HG03159 (cell line): ENCODE measurements at regions not wholly inside any gene's neighbourhood (a gene's known extent, or its start where the extent isn't known, plus 50 kb on each side); places are given as distances from the start of the nearest gene placed in this dataset.
"Not testable (repeated sequence)": the region's sequence is repeated elsewhere in the genome, so short reads cannot be mapped to it uniquely, and the experiment has no call there.

Source experiments
- ATAC-seq: cut with Tn5 transposase; IDR thresholded peaks from one replicate; pipeline ENCODE4 v1.9.1; 2021; ENCODE audit warnings: mild to moderate bottlenecking, moderate library complexity; ENCODE audit not compliant: unreplicated experiment

DNA sequence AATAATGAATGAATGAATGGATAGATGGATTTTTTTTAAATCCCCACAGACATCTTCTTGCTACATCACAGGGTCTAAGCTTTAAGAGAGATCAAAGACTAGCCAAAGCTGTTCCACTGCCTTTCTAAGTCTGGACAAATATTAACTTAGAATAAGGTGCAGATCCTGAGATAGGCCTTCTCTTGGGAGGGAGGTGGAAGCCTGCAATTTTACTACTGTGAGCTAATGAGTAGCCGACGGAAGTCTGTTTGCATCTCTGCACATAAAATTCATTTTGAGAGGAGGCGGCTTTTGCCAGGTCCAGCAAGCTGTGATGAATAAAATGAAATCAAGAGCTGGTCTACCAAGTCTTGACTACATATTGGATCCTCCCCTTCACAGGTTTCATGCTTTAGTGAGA is 484.9 kb downstream of the TMEM38B start:
- no peak for ATAC-seq

DNA sequence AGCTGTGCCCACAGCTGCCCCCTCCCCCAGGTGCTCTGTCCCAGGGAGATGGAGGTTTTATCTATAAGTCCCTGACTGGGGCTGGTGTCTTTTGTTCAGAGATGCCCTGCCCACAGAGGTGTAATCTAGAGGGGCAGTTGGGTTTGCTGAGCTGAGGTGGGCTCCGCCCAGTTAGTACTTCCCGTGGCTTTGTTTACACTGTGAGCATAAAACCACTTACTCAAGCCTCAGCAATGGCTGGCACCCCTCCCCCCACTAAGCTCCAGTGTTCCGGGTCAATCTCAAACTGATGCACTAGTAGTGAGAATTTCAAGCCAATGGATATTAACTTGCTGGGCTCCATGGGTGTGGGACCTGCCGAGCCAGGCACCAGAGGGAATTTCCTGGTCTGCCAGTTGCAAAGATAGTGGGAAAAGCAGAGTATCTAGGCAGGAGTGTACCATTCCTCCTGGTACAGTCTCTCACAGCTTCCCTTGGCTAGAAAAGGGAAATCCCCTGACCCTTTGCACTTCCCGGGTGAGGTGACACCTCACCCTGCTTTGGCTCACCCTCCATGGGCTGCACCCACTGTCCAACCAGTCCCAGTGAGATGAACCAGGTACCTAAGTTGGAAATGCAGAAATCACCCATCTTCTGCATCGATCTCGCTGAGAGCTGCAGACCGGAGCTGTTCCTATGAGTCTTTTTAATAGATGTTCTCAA is 509.6 kb downstream of the TMEM38B start:
- ATAC-seq: not testable (repeated sequence)

DNA sequence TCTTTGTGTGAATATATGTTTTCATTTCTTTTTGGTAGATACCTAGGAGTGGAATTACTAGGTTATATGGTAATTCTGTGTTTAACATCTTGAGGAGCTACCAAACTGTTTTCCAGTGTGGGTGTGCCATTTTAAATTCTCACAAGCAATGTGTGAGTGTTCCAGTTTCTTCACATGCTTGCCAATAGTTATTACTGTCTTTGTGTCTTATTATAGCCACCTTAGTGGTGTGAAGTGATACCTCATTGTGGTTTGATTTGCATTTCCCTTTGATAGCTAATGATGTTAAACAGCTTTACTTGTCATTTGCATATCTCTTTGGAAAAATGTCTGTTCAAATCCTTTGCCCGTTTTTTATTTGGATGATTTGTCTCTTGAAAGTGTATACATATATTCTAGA is 513.0 kb downstream of the TMEM38B start:
- ATAC-seq: no peak

DNA sequence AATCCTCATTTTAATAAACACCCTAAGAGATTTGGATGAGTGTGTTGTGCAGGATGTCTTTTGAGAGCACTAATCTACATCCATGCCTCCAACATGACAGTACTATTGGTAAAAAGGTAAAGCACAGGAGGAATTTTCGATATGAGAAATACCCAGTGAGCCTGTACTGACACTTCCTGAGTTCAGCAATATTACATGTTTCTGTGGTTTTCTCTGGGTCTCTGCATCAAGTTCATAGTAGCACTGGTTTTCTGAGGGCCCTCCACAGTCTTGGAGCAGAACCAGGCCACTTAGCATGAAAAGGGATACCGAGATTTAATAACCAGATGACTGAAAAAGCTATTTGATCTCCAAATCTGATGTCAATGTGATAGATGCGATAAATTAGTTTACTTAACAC is 524.1 kb downstream of the TMEM38B start:
- ATAC-seq: peak; percentile 46

DNA sequence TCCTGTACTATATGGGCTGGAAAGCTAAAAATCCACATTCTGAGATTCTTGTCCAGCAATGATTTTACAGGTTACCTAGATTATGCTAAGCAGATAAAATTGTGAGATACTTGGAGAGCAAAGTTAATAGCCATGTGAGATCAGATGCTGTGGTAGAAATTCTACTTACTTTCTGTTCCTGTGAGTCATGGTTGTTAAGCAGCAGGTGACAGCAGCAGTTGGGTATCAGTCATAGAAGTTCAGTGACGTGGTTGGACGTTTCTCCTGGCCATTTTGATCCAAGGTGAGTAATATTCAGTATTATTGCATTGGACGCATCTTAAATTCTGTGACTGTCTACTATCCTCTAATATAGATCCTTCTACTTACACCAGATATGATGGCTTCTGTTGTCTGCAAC is 524.5 kb downstream of the TMEM38B start:
- ATAC-seq: peak; percentile 80

DNA sequence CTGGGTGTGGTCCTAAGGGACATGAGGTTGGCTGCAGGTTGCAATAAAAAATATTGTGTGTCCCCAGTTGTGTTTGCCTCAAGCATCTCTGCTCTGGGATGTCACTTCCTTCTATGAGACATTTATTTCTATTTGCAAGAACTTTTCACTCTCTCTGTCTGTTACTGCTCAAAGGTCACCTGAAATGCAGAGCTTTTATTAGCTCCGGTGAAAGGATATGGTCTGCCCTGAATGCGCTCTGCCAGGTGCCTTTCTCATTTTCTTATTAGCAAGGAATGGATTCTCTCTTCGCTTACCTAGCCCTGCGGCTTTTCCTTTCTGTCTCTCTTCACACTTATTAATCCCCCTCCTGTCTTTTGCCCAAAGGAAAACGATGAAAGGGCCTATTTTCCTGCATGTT is 526.1 kb downstream of the TMEM38B start:
- no peak for ATAC-seq

DNA sequence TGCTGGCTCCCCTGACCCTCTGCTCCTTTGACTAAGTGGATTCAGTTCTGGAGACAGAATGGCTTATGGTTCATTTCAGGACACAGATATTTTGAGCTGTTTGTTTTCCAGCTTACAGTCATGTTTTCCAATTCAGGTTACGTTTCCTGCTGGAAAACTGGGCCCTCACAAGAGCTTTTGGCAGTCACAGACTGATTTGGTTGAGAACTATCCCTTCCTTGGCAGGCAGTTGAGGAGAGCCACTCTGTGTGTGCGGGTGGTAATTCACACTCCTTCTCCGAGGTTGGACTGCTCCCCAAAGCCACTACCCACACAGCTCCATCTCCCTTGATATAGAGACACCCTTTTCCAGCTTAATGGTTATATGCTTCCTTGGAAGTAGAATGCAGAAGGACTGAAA is 534.5 kb downstream of the TMEM38B start:
- ATAC-seq: no peak

DNA sequence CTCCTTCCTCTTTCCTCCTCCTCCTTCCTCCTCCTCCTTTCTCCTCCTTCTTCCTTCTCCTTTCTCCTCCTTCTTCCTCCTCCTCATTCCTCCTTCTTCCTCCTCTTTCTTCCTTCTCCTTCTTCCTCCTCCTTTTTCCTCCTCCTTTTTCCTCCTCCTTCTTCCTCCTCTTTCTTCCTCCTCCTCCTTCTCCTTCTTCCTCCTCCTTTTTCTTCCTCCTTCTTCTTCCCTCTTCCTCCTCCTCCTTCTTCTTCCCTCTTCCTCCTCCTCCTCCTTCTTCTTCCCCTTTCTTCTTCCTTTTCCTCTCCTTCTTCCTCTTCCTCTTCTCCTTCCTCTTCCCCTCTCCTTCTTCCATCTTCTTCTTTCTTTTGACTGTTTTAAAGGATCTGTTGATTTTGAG is 538.8 kb downstream of the TMEM38B start:
- ATAC-seq: no peak

DNA sequence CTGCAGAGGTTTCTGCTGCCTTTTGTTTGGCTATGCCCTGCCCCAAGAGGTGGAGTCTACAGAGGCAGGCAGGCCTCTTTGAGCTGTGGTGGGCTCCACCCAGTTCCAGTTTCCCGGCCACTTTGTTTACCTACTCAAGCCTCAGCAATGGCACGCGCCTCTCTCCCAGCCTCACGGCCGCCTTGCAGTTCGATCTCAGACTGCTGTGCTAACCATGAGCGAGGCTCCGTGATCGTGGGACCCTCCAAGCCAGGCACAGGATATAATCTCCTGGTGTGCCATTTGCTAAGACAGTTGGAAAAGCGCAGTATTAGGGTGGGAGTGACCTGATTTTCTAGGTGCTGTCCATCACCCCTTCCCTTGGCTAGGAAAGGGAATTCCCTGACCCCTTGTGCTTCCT is 566.6 kb downstream of the TMEM38B start:
- not testable (repeated sequence) for ATAC-seq

DNA sequence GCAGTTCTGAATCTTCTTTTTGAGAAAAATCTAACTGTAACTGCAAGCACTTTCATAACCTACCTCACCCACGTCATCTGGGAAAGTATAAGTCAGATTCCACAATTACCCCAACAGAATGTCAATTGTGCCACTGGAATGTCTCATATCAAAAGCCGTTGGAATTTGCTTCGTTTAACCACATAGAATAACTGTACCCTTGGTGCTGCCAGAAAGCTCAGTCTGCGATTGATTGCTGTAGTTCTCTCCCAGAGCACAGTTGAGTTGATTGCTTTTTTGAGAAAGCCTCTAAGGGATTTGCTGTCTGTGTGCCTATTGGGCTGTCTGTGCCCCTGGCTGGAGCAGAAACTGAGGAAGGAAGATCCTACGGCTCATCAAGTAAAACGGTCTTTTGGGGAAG is 583.6 kb downstream of the TMEM38B start:
- no peak for ATAC-seq

DNA sequence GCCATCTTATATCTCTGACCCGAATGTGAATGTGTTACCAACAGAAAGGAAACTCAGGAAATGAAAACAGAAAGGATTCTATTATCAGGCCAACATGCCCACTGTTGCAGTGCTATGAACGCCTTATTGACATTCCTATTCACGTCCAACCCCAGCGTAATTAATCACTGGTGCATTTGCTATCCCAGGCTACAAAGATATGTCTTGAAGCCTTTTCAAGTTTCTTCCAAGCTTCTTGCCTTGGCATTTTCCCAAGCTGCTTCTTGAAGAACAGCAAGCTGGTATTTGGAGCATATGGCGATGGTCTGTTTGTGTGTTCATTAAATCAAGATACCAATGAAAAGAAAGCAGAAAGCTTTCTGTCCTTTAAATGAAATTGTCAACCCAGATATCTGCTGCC is 579.2 kb upstream of the ZNF462 start:
- ATAC-seq: no peak

DNA sequence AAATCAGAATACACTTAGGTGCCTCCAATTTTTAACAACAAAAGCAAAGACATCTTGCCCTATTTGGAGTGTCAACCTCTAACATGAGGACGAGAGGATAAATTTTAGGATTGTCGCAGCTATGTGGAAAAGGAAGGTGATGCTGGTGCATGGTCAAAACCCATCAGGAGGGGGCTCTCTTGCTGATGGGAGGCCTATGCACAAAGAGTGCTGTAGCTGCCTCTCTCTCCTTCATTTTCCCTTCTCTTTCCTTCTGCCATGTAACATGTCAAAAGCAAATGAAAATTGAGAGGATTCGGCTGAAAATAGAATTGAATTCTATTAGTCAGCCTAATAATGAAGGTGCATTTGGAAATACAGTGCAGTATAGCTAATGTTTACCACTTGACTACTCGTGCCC is 578.7 kb upstream of the ZNF462 start:
- ATAC-seq: no peak

DNA sequence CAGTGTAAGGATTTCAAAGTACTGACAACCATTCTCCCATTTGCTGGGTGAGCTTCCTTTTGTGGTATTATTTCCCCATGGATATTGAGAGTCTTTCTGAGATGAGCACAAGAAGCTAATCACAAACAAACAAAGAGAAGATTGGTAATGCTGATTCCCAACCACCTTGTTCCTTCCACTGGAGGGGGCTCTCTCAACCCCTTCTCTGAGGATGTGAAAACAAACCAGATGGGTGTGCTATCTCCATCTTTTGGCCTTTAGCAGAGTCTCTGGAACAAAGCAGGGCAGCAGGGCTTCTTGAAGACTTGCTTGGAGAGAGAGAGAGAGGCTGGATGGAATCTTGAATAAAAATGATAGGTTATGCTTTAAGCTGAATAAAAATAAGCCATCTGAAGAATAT is 576.7 kb upstream of the ZNF462 start:
- no peak for ATAC-seq

DNA sequence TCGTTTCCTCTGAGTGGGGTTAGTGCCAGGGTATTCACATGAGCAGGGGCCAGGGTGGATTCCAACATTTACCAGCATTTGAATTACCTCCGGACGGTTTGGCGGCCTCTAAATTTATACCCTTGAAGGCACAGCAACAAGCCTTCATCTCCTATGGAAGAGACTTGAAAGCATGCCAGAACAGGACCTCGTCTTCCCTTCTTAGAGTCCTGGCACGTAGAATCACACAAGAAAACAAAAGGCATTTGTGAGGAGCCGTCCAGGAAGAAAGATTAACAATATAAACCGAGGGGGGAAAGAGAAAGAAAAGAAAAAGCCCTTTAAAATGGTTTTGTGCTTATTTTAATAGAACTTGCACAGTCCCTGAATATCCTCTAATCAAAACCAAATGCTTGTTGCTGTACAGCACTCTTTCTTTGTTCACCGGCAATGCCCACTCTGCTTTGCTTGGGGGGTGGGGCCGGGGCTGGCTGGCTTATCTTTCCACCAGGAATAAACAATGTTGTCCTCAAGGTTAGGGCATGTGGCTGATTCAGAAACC is 575.8 kb upstream of the ZNF462 start:
- no peak for ATAC-seq

DNA sequence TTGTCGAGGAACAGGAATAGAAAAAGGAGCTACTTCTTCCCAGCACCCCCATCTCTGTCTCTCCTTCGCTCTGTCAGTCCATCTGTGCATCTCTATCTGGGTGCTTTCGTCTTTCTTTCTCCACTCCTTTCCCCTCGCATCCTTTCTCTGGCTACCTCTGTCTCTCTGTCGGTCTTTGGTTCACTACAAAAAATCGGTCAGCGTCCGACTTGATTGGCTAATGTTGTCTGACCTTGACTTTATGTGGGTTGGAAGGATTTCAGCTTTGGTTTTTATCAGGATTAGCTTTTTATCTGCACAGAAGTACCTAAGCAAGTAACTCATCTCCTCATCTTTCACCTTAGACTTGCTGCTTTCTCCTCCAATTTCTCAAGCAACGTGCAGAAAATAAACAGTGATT is 575.2 kb upstream of the ZNF462 start:
- ATAC-seq: no peak

DNA sequence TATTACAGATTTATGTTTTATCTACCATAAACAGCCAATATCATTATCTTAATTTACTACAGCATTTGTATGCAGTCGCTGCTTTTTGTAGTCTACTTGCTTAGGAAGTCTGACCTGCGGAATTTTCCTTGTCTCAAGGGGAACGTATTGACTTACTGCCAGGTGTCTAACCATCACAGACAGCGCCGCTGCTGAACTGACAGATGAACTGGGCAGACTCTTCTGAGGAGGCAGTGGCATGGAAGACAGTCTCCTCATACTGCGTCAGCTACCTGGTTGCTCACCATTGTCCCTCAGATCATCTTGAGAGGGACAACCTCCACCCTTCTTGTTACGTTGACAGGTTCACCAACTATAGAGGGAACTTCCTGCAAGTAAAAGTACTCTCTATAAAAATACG is 574.3 kb upstream of the ZNF462 start:
- no peak for ATAC-seq

DNA sequence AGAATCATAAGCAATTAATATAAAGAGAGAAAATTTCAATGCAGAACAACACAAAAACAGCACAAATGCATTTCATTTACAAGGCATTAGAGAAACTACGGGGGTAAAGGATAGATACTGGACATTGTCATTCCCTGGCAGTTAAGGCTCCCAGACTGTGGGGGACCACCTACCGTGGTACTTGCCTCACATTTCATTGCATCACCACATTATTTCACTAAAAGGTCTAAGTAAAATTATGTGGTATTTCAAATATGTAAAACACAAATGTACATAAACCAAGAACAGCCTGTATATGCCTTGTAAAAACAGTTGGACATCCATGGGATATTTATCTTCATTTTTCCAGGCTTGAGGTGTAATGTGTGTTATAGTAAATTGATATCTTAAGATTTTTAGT is 571.2 kb upstream of the ZNF462 start:
- ATAC-seq: no peak

DNA sequence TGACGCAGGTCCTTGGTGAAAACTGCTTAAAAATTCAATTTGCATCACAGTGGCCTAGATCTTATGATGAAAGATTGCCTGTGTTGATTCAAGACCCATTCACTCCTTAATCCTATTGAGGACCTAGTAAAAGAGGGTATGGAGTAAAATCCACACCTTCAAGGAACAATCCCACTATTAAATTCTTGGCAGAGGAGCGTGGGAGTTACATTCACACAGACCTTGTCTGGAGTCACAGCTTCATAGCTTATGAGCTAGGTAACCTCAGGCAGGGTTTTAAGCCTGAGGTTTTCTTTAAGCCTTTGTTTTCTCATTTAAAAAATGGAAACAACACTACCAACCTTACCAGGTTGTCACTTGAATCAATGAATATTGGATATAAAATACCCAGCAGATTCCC is 566.5 kb upstream of the ZNF462 start:
- ATAC-seq: no peak

DNA sequence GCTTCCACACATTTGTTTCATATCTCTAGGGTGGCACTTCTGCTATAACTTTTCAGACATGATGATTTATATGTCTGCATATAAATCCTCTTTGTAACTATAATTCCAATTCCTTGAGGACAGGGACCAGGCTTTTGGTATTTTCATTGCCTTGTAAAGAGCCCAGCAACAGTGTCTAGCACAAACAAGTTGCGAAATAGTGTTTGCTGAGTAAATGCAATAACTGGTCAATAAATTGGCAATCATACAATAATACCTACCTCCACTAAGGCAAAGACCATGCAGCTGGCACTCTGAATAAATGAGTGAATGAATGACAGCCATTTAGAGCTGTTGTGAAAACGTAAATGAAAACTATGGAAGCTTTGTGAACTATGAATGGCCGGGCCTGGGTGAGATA is 564.0 kb upstream of the ZNF462 start:
- no peak for ATAC-seq

DNA sequence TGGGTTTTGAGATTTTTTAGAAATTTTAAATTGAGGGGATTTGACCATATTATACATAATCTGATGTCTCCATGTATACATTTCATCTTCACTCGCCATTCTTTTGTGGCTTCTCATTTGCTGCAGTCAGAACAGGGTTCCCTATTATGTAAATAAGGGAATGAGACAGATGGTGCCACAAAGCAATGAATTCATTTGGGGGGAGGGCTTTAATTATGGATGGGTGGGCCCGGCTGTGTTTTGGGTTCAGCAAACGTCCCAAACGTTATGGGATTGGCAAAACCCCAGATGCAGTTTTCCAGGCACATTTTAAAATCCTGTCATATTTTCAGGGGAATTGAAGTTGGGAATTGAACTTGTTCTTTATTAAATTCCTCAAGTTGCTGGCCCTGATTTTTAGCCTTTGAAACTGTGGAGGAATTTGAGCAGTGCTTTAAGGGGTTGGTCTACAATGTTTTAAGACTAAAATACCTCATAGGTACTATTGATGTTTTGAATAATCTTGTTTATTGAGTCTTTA is 558.5 kb upstream of the ZNF462 start:
- no peak for ATAC-seq

DNA sequence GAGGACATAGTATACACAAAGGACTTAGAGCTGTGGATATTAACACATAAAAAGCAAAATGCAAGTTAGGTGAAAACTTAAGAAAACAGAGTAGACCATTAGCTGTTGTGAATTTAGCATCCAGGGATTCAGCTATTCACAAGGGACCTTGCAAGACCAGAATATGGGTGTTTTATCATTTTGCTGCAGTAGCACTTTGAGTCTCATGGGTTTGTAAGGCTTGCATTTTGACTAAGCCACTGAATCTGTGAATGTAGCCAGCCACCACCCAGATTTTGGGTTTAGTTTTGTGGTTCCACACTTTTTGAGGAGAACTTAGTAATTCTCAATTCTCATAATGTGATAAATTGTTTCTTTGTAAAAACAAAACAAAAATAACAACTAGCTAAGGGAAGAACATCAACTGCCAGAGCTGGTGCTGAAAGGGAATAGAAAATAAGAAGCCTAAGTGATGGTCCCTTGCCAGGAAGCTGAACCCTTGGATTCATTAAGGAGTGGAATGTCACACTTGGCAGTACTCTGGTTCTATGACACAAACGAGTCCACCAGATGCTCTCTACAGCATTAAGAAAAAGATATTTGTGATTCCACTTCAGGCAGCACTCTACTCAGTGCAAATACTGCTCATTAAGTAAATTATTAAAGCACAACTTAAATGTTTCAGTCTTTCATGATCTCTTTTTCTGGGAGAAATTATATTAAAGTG is 557.4 kb upstream of the ZNF462 start:
- ATAC-seq: no peak

DNA sequence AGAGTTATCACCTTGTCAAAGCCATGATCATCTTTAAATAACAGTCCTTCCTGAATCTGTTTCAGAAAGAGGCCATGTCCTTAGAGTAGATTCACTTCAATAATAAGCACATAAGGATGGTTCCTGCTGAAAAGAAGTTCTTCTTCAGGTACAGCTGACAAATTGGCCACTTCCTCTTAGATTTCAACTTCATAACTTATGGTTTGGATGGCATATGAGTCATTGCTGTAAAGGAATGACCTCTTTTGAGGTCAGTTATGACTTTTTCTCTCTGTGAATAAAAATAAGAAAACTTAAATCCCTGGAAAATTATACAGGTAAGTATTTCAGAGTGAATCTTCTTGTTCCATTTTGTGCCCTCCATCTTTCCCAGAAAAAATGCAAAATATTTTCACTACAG is 555.3 kb upstream of the ZNF462 start:
- no peak for ATAC-seq
